PC-9 (cell line): ENCODE measurements at regions not wholly inside any gene's neighbourhood (a gene's known extent, or its start where the extent isn't known, plus 50 kb on each side); places are given as distances from the start of the nearest gene placed in this dataset.

Source experiments
- BruUV-seq: library from RNA; stranded (reverse); fragments of 400-500 nt; replicated peaks from 2 replicates; lab custom pipeline; 2021; lab: Mats Ljungman, UMichigan
- CTCF ChIA-PET: fragments of 300-600 bp; sonication (Branson Sonifier 250); formaldehyde crosslinking; loops from one replicate; lab custom pipeline; 2022; ENCODE audit warnings: antibody characterized with exemption; lab: Charles Lee
- POLR2A ChIA-PET: fragments of 300-600 bp; sonication (Branson Sonifier 250); formaldehyde crosslinking; loops from one replicate; lab custom pipeline; 2022; ENCODE audit warnings: antibody characterized with exemption; ENCODE audit not compliant: unreplicated experiment; lab: Charles Lee
- DNase-seq, 2 experiments: peaks; one replicate each; pipeline versions ENCODE4 v3.0.0 to v3.0.0-alpha.2; 2015 to 2022; ENCODE audit warnings: mixed read lengths in 1 of 2
- H2AFZ ChIP-seq: fragments of 200-600 bp; sonication (generic); 2 replicates; pipeline ENCODE4 v1.8.1; 2017; ENCODE audit warnings: antibody characterized with exemption
- H3F3A ChIP-seq: fragments of 200-600 bp; sonication (generic); 2 replicates; pipeline ENCODE4 v1.8.1; 2017; ENCODE audit warnings: antibody characterized with exemption, mild to moderate bottlenecking, low read depth; ENCODE audit not compliant: insufficient read depth
- H3K27ac ChIP-seq: fragments of 200-600 bp; sonication (generic); 2 replicates; pipeline ENCODE4 v1.6.1; 2016; ENCODE audit warnings: mixed run types
- H3K27me3 ChIP-seq: fragments of 200-600 bp; sonication (generic); 2 replicates; pipeline ENCODE4 v1.6.1; 2016; ENCODE audit warnings: low read depth, mixed run types; ENCODE audit not compliant: insufficient read depth
- H3K36me3 ChIP-seq: fragments of 200-600 bp; sonication (generic); 2 replicates; pipeline ENCODE4 v1.6.1; 2016; ENCODE audit warnings: low read depth, mixed run types
- H3K4me1 ChIP-seq: fragments of 200-600 bp; sonication (generic); replicated peaks from 2 replicates; pipeline ENCODE4 v1.6.1; 2016; ENCODE audit warnings: mixed run types; ENCODE audit not compliant: insufficient read depth
- H3K4me2 ChIP-seq: fragments of 200-600 bp; sonication (generic); 2 replicates; pipeline ENCODE4 v1.6.1; 2017; ENCODE audit warnings: mixed run types
- H3K4me3 ChIP-seq: fragments of 200-600 bp; sonication (generic); 2 replicates; pipeline ENCODE4 v1.6.1; 2016; ENCODE audit warnings: mixed run types
- H3K79me2 ChIP-seq: fragments of 200-600 bp; sonication (generic); 2 replicates; pipeline ENCODE4 v1.6.1; 2017; ENCODE audit warnings: low read depth, mixed run types
- H3K9me2 ChIP-seq: fragments of 200-600 bp; sonication (generic); 2 replicates; pipeline ENCODE4 v1.8.1; 2017; ENCODE audit warnings: mild to moderate bottlenecking; ENCODE audit not compliant: insufficient read depth
- H3K9me3 ChIP-seq: fragments of 200-600 bp; sonication (generic); 2 replicates; pipeline ENCODE4 v1.8.1; 2016; ENCODE audit warnings: low read depth; ENCODE audit not compliant: insufficient read depth
- H4K20me1 ChIP-seq: fragments of 200-600 bp; sonication (generic); 2 replicates; pipeline ENCODE4 v1.8.1; 2017; ENCODE audit not compliant: insufficient read depth
- EZH2 ChIP-seq: fragments of 200-600 bp; sonication (generic); IDR thresholded peaks from 2 replicates; pipeline ENCODE4 v1.8.0; 2017; ENCODE audit warnings: antibody characterized with exemption, low read depth
- intact Hi-C: fragments of 100-400 bp; cut with micrococcal nuclease; formaldehyde crosslinking; loops from one replicate; pipeline ENCODE4 v1.10.0; 2022; ENCODE audit not compliant: unreplicated experiment
- TF ChIP-seq, protein P1 (sequence below): fragments of 200-600 bp; sonication (generic); conservative IDR thresholded peaks from 2 replicates; pipeline ENCODE4 v1.6.1; 2017; ENCODE audit warnings: mixed run types, antibody characterized with exemption, mild to moderate bottlenecking, moderate library complexity

DNA sequence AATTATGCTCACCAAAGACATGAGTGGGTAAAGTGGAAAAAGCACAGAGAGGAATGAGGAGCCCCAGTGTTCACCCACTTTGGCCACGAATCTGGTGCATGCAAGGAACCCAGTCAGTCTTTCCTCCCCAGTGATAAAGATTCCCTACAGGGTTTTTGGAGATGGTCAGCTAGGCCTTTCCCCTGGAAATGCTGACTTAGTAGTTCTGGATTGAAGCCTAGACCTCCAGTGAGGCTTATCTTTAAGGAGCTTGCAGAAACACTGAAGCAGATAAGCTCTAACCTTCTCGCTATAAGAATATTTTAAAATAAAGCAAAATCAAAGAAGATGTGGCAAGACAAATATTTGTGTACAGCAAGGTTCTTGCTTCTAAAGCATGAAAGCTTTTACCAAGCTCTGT, 178.3 kb upstream of the CCDC68 start:
- TF ChIP-seq EZH2: no peak
- TF ChIP-seq, protein P1, sequence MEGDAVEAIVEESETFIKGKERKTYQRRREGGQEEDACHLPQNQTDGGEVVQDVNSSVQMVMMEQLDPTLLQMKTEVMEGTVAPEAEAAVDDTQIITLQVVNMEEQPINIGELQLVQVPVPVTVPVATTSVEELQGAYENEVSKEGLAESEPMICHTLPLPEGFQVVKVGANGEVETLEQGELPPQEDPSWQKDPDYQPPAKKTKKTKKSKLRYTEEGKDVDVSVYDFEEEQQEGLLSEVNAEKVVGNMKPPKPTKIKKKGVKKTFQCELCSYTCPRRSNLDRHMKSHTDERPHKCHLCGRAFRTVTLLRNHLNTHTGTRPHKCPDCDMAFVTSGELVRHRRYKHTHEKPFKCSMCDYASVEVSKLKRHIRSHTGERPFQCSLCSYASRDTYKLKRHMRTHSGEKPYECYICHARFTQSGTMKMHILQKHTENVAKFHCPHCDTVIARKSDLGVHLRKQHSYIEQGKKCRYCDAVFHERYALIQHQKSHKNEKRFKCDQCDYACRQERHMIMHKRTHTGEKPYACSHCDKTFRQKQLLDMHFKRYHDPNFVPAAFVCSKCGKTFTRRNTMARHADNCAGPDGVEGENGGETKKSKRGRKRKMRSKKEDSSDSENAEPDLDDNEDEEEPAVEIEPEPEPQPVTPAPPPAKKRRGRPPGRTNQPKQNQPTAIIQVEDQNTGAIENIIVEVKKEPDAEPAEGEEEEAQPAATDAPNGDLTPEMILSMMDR: no peak
- Histone ChIP-seq H3F3A (no peaks in the 10 kb centered on the region), H3K27me3 (no peaks in the 10 kb centered on the region; the same call in 1 of the 2 replicates), H2AFZ (no peak overlapping the region), H3K79me2 (no peaks in the 10 kb centered on the region), H3K4me1 (no peaks in the 10 kb centered on the region), H4K20me1 (no peaks in the 10 kb centered on the region), H3K4me3 (no peak overlapping the region), H3K27ac (no peak overlapping the region), H3K4me2 (no peak overlapping the region), H3K9me3 (peaks cover 6% of the 10 kb centered on the region), H3K36me3 (no peaks in the 10 kb centered on the region), H3K9me2 (no peaks in the 10 kb centered on the region)
- intact Hi-C loops: no loop called here
- BruUV-seq: no TSS peak
- ChIA-PET POLR2A (no interaction called here), CTCF (no interaction called here)
- no peak for DNase-seq

DNA sequence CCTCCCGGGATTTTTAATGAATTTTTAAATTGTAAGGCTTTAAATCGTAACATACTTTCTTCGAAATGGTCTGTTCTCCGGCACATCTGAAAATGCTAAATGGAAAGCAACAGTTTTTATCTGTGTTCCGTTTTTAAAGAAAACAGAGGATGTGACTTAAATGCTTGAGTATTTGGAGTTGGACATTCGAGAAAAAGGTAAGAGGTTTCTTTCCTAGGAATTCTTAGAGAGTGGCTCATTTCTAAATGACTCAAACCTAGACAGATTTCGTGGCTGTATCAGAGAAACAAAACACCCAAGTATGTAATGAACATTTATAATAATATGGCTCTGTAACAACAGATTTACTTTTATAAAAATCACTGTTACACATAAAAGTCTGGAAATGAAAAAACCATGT, 177.6 kb upstream of the CCDC68 start:
- H3K27ac ChIP-seq: no peak overlapping the region
- H3K79me2 ChIP-seq: no peaks in the 10 kb centered on the region
- no peaks in the 10 kb centered on the region for H4K20me1 ChIP-seq
- ChIA-PET CTCF (no interaction called here), POLR2A (no interaction called here)
- no peaks in the 10 kb centered on the region for H3F3A ChIP-seq
- intact Hi-C loops: no loop called here
- no peak for DNase-seq
- H3K27me3 ChIP-seq: no peaks in the 10 kb centered on the region; the same call in 1 of the 2 replicates
- H3K4me2 ChIP-seq: no peak overlapping the region
- H3K4me1 ChIP-seq: no peaks in the 10 kb centered on the region
- no peak overlapping the region for H2AFZ ChIP-seq
- BruUV-seq: no TSS peak
- peaks cover 6% of the 10 kb centered on the region for H3K9me3 ChIP-seq
- no peaks in the 10 kb centered on the region; the same call in 1 of the 2 replicates for H3K9me2 ChIP-seq
- H3K36me3 ChIP-seq: no peaks in the 10 kb centered on the region
- TF ChIP-seq, protein P1: no peak
- TF ChIP-seq EZH2: no peak
- H3K4me3 ChIP-seq: no peak overlapping the region

- no TSS peak for BruUV-seq
- POLR2A ChIA-PET: no interaction called here
- TF ChIP-seq EZH2: no peak
- TF ChIP-seq, protein P1: no peak
Measured at GRCh38 chr18:55136258-55136657, 177.0 kb upstream of the CCDC68 start.

More at GRCh38 chr18:55136258-55136657, 177.0 kb upstream of the CCDC68 start:
- Histone ChIP-seq H3K4me2 (no peak overlapping the region), H2AFZ (no peak overlapping the region), H3K9me3 (peaks cover 6% of the 10 kb centered on the region), H4K20me1 (no peaks in the 10 kb centered on the region), H3K79me2 (no peaks in the 10 kb centered on the region), H3K4me1 (no peaks in the 10 kb centered on the region), H3K36me3 (no peaks in the 10 kb centered on the region), H3K9me2 (no peaks in the 10 kb centered on the region; the same call in 1 of the 2 replicates), H3K27ac (no peak overlapping the region), H3K4me3 (no peak overlapping the region), H3K27me3 (no peaks in the 10 kb centered on the region), H3F3A (no peaks in the 10 kb centered on the region)
- DNase-seq: no peak
- CTCF ChIA-PET: no interaction called here
- intact Hi-C loops: no loop called here
